Epithelial cell of prostate (primary cell): ENCODE measurements at regions not wholly inside any gene's neighbourhood (a gene's known extent, or its start where the extent isn't known, plus 50 kb on each side); places are given as distances from the start of the nearest gene placed in this dataset.
"Not testable (repeated sequence)": the region's sequence is repeated elsewhere in the genome, so short reads cannot be mapped to it uniquely, and the experiment has no call there.

Source experiments
- DNase-seq: peaks from one replicate; pipeline ENCODE4 v3.0.0-alpha.2; 2011; ENCODE audit warnings: low read depth, low spot score
- H3K27ac ChIP-seq: fragments of 450-650 bp; 2 replicates; pipeline ENCODE4 v1.5.1; 2017; ENCODE audit warnings: mild to moderate bottlenecking

GRCh38 chr16:58809213-58809612 is 75.1 kb upstream of the GOT2 start:
- DNase-seq, result peak; percentile 24
- peak overlapping the region; percentile 50 for H3K27ac ChIP-seq

- no peak for DNase-seq
- no peak overlapping the region for H3K27ac ChIP-seq
Observed at GRCh38 chr16:58807276-58807675, 73.2 kb upstream of the GOT2 start.

GRCh38 chr16:58801838-58802237 is 67.7 kb upstream of the GOT2 start:
- no peak for DNase-seq
- H3K27ac ChIP-seq, result no peak overlapping the region

- no peak for DNase-seq
- no peak overlapping the region for H3K27ac ChIP-seq
Observed at GRCh38 chr16:58797137-58797801, 63.2 kb upstream of the GOT2 start.

GRCh38 chr16:58793366-58793765 is 59.2 kb upstream of the GOT2 start:
- no peak for DNase-seq
- no peak overlapping the region for H3K27ac ChIP-seq

- no peak overlapping the region for H3K27ac ChIP-seq
- DNase-seq, result no peak
Observed at GRCh38 chr16:58792188-58792587, 58.1 kb upstream of the GOT2 start.

GRCh38 chr16:58790816-58791557 is 56.9 kb upstream of the GOT2 start:
- not testable (repeated sequence) for H3K27ac ChIP-seq, DNase-seq

- H3K27ac ChIP-seq, result no peak overlapping the region
- no peak for DNase-seq
Observed at GRCh38 chr16:58789351-58789750, 55.2 kb upstream of the GOT2 start.
